H1 (cell line): ENCODE measurements at regions not wholly inside any gene's neighbourhood (a gene's known extent, or its start where the extent isn't known, plus 50 kb on each side); places are given as distances from the start of the nearest gene placed in this dataset.

Experiments
- CTCF ChIA-PET: fragments of 300-600 bp; sonication (Branson Sonifier 250); formaldehyde crosslinking; loops from one replicate; lab custom pipeline; 2021; ENCODE audit not compliant: partially characterized antibody; lab: Charles Lee
- POLR2A ChIA-PET: fragments of 300-600 bp; sonication (Branson Sonifier 250); formaldehyde crosslinking; loops from one replicate; lab custom pipeline; 2021; ENCODE audit warnings: inconsistent platforms; ENCODE audit not compliant: partially characterized antibody; lab: Charles Lee
- DNase-seq, 2 experiments: peaks; one replicate each; pipeline versions ENCODE4 v3.0.0 to v3.0.0-alpha.2; 2010 to 2022; ENCODE audit warnings: low spot score in 2 of 2, low read depth in 1 of 2, mixed read lengths in 1 of 2
- FAIRE-seq: peaks from 2 replicates; lab custom pipeline; 2011; peaks lifted over from hg19 to GRCh38; lab: Jason Lieb, UNC
- H2AFZ ChIP-seq: 2 replicates; pipeline ENCODE4 v1.8.1; 2012; ENCODE audit warnings: low read length, inconsistent platforms
- H2AK5ac ChIP-seq: 2 replicates; pipeline ENCODE4 v1.6.1; 2013; ENCODE audit warnings: low read depth, low read length
- H2BK120ac ChIP-seq: replicated peaks from 2 replicates; pipeline ENCODE3; 2013; ENCODE audit warnings: low read depth, low read length, inconsistent platforms
- H2BK12ac ChIP-seq: 2 replicates; pipeline ENCODE4 v1.6.1; 2013; ENCODE audit warnings: low read depth, low read length
- H2BK15ac ChIP-seq: 2 replicates; pipeline ENCODE4 v1.6.1; 2013; ENCODE audit warnings: low read length
- H2BK20ac ChIP-seq: 2 replicates; pipeline ENCODE4 v1.6.1; 2013; ENCODE audit warnings: low read length
- H2BK5ac ChIP-seq: 2 replicates; pipeline ENCODE4 v1.6.1; 2013; ENCODE audit warnings: low read depth, low read length
- H3K14ac ChIP-seq: 2 replicates; pipeline ENCODE4 v1.6.1; 2013; ENCODE audit warnings: inconsistent platforms; ENCODE audit not compliant: insufficient read length
- H3K18ac ChIP-seq: 2 replicates; pipeline ENCODE4 v1.6.1; 2013; ENCODE audit warnings: low read length; ENCODE audit errors: extremely low read depth
- H3K23ac ChIP-seq: 2 replicates; pipeline ENCODE4 v1.6.1; 2013; ENCODE audit warnings: inconsistent platforms; ENCODE audit not compliant: insufficient read length
- H3K23me2 ChIP-seq: 2 replicates; pipeline ENCODE4 v1.6.1; 2013; ENCODE audit warnings: low read depth, low read length
- H3K27ac ChIP-seq: 2 replicates; pipeline ENCODE4 v1.6.1; 2011; ENCODE audit warnings: low read depth, low read length, inconsistent platforms
- H3K27me3 ChIP-seq, 4 experiments: replicated peaks in 1 of 4; 1 replicate in 1 of 4; 2 replicates in 3 of 4; pipeline versions ENCODE4 v1.6.1 to v1.8.1; 2011 to 2013; ENCODE audit warnings: low read length in 3 of 4, mild to moderate bottlenecking in 3 of 4, inconsistent platforms in 2 of 4, mixed read lengths in 2 of 4, moderate library complexity in 1 of 4; ENCODE audit not compliant: control insufficient read depth in 3 of 4, insufficient read depth in 3 of 4; ENCODE audit errors: extremely low read depth in 1 of 4
- H3K36me3 ChIP-seq, 4 experiments: 2 replicates each; pipeline versions ENCODE4 v1.6.1 to v1.8.1; 2011 to 2013; ENCODE audit warnings: mild to moderate bottlenecking in 4 of 4, low read length in 3 of 4, moderate library complexity in 2 of 4, control low read depth in 1 of 4, inconsistent platforms in 1 of 4; ENCODE audit not compliant: insufficient read depth in 4 of 4, control insufficient read depth in 2 of 4
- H3K4ac ChIP-seq: replicated peaks from 2 replicates; pipeline ENCODE3; 2013; ENCODE audit warnings: low read length, low read depth, mixed read lengths, inconsistent platforms; ENCODE audit not compliant: insufficient read length
- H3K4me1 ChIP-seq, 4 experiments: replicated peaks in 1 of 4; 1 replicate in 1 of 4; 2 replicates in 3 of 4; pipeline versions ENCODE4 v1.6.1 to v1.8.1; 2011 to 2013; ENCODE audit warnings: low read length in 3 of 4, inconsistent platforms in 2 of 4, mixed read lengths in 1 of 4; ENCODE audit not compliant: insufficient read depth in 4 of 4, control insufficient read depth in 3 of 4
- H3K4me2 ChIP-seq, 2 experiments: 2 replicates each; pipeline versions ENCODE4 v1.6.1 to v1.8.1; 2011 to 2013; ENCODE audit warnings: low read depth in 2 of 2, low read length in 2 of 2, control low read depth in 1 of 2, inconsistent platforms in 1 of 2, mild to moderate bottlenecking in 1 of 2; ENCODE audit not compliant: insufficient read depth in 1 of 2
- H3K4me3 ChIP-seq, 4 experiments: fragments of 200-600, 300-600 bp in 1 of 4; sonication (generic), shearing (Covaris generic), sonication (Bioruptor Twin) in 1 of 4; 2 replicates each; pipeline versions ENCODE4 v1.5.1 to v1.8.1; 2011 to 2016; ENCODE audit warnings: low read length in 4 of 4, low read depth in 3 of 4, control low read depth in 2 of 4, inconsistent platforms in 2 of 4, mild to moderate bottlenecking in 2 of 4, mixed read lengths in 1 of 4, moderate library complexity in 1 of 4; ENCODE audit not compliant: insufficient read depth in 2 of 4; ENCODE audit errors: extremely low read depth in 1 of 4
- H3K56ac ChIP-seq: replicated peaks from 2 replicates; pipeline ENCODE3; 2013; ENCODE audit warnings: low read depth, mild to moderate bottlenecking, mixed read lengths, low read length, inconsistent platforms; ENCODE audit not compliant: insufficient read length
- H3K79me1 ChIP-seq: 2 replicates; pipeline ENCODE4 v1.6.1; 2013; ENCODE audit warnings: low read depth, low read length, control low read depth
- H3K79me2 ChIP-seq, 2 experiments: 2 replicates each; pipeline versions ENCODE4 v1.6.1 to v1.8.1; 2012 to 2013; ENCODE audit warnings: low read length in 2 of 2, mild to moderate bottlenecking in 2 of 2, inconsistent platforms in 1 of 2; ENCODE audit not compliant: insufficient read depth in 2 of 2, control insufficient read depth in 1 of 2
- H3K9ac ChIP-seq, 4 experiments: replicated peaks in 1 of 4; 1 replicate in 1 of 4; 2 replicates in 3 of 4; pipeline versions ENCODE4 v1.6.1 to v1.8.1; 2011 to 2013; ENCODE audit warnings: low read depth in 3 of 4, low read length in 3 of 4, control low read depth in 2 of 4, mild to moderate bottlenecking in 2 of 4, moderate library complexity in 2 of 4, inconsistent platforms in 1 of 4; ENCODE audit errors: extremely low read depth in 1 of 4
- H3K9me3 ChIP-seq, 2 experiments: 2 replicates each; pipeline versions ENCODE4 v1.6.1 to v1.8.1; 2012 to 2013; ENCODE audit warnings: mild to moderate bottlenecking in 2 of 2, moderate library complexity in 2 of 2, control low read depth in 1 of 2, inconsistent platforms in 1 of 2, low read depth in 1 of 2, low read length in 1 of 2, mixed read lengths in 1 of 2; ENCODE audit not compliant: insufficient read depth in 2 of 2
- H4K20me1 ChIP-seq, 2 experiments: replicated peaks in 1 of 2; 2 replicates each; pipeline versions ENCODE3 to v1.8.1; 2011 to 2013; ENCODE audit warnings: inconsistent platforms in 2 of 2, low read length in 2 of 2, mild to moderate bottlenecking in 1 of 2; ENCODE audit not compliant: insufficient read depth in 2 of 2, control insufficient read depth in 1 of 2
- H4K5ac ChIP-seq: 2 replicates; pipeline ENCODE4 v1.6.1; 2013; ENCODE audit warnings: low read length, low read depth, mixed read lengths, inconsistent platforms; ENCODE audit not compliant: insufficient read length
- H4K8ac ChIP-seq: 2 replicates; pipeline ENCODE4 v1.8.0; 2013; ENCODE audit warnings: mild to moderate bottlenecking, moderate library complexity, low read length, inconsistent platforms; ENCODE audit not compliant: insufficient read depth; ENCODE audit errors: extremely low read depth
- H4K91ac ChIP-seq: replicated peaks from 2 replicates; pipeline ENCODE3; 2013; ENCODE audit warnings: low read length, mixed read lengths, inconsistent platforms; ENCODE audit not compliant: insufficient read length
- CTBP2 ChIP-seq: IDR thresholded peaks from 2 replicates; pipeline ENCODE4 v1.7.0; 2011; ENCODE audit warnings: borderline replicate concordance, mild to moderate bottlenecking, moderate library complexity, mixed read lengths, low read length; ENCODE audit not compliant: insufficient read depth, insufficient read length
- EGR1 ChIP-seq: IDR thresholded peaks from 2 replicates; pipeline ENCODE4 v1.6.1; 2011; ENCODE audit warnings: low read depth, low read length, borderline replicate concordance
- EZH2 ChIP-seq: fragments of 200-600 bp; sonication (generic); IDR thresholded peaks from 2 replicates; pipeline ENCODE4 v1.7.1; 2012; ENCODE audit warnings: low read depth, mild to moderate bottlenecking, moderate library complexity, low read length, inconsistent platforms; ENCODE audit not compliant: severe bottlenecking
- GABPA ChIP-seq: IDR thresholded peaks from 2 replicates; pipeline ENCODE4 v1.6.1; 2011; ENCODE audit warnings: mild to moderate bottlenecking, low read length, moderate library complexity, borderline replicate concordance; ENCODE audit not compliant: insufficient read depth
- JUND ChIP-seq: IDR thresholded peaks from 2 replicates; pipeline ENCODE4 v1.6.1; 2011; ENCODE audit warnings: mild to moderate bottlenecking, improper control_type of control experiment, low read length
- KDM4A ChIP-seq: IDR thresholded peaks from one replicate; pipeline ENCODE4 v1.7.1; 2012; ENCODE audit warnings: low read depth, mild to moderate bottlenecking, moderate library complexity, low read length, inconsistent platforms; ENCODE audit not compliant: severe bottlenecking
- POLR2AphosphoS5 ChIP-seq: IDR thresholded peaks from 2 replicates; pipeline ENCODE4 v1.6.1; 2011; ENCODE audit warnings: low read depth, low read length
- RBBP5 ChIP-seq: IDR thresholded peaks from 2 replicates; pipeline ENCODE4 v1.7.1; 2012; ENCODE audit warnings: low read depth, mild to moderate bottlenecking, inconsistent platforms, low read length, moderate library complexity, borderline replicate concordance
- RFX5 ChIP-seq: IDR thresholded peaks from 2 replicates; pipeline ENCODE4 v1.6.1; 2011; ENCODE audit warnings: low read depth, low read length, improper control_type of control experiment, borderline replicate concordance
- SAP30 ChIP-seq: fragments of 300-600 bp; sonication (generic); IDR thresholded peaks from 2 replicates; pipeline ENCODE4 v1.7.1; 2012; ENCODE audit warnings: low read length, moderate library complexity, mild to moderate bottlenecking, inconsistent platforms; ENCODE audit not compliant: insufficient read depth, insufficient replicate concordance
- TCF12 ChIP-seq: IDR thresholded peaks from 2 replicates; pipeline ENCODE4 v1.6.1; 2011; ENCODE audit warnings: low read depth, mild to moderate bottlenecking, low read length
- YY1 ChIP-seq: IDR thresholded peaks from 2 replicates; pipeline ENCODE4 v1.6.1; 2011; ENCODE audit warnings: low read depth, mild to moderate bottlenecking, low read length
- WGBS, 2 experiments: shearing (Covaris generic) in 1 of 2; methylation state at CpG; one replicate each; pipeline versions ENCODE4 v1.1.6 to v1.1.7; 2013 to 2015; ENCODE audit warnings: low lambda C conversion rate in 2 of 2, mixed read lengths in 2 of 2, inconsistent platforms in 1 of 2, low coverage in 1 of 2, missing lambda C conversion rate in 1 of 2; ENCODE audit not compliant: insufficient replicate concordance in 2 of 2, insufficient coverage in 1 of 2, insufficient read length in 1 of 2; ENCODE audit errors: extremely low coverage in 1 of 2, missing lambda C conversion rate in 1 of 2; 5-methylcytosine and 5-hydroxymethylcytosine counted together
- TF ChIP-seq, protein P1 (sequence below): IDR thresholded peaks from 2 replicates; pipeline ENCODE4 v1.6.1; 2012; ENCODE audit warnings: low read length, inconsistent platforms

DNA sequence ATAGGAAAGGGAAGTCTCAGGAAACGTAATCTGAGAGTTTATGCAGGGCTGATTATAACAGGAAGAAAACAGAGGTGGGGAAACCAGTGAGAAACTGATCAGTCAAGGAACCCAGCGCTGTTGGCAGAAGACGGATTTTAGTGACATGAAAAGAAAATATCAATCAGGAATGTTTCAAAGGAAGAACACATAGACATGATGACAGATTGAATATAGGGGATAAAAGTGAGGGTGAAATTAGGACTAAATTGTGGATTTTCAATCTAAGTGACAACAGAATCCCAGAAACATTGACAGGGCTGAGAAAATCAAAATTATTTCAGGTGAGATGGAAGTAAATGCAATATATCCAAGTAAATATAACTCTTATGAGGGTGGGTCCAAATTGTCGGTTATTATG lies 199.8 kb upstream of the CCDC150 start:
- no peaks in the 10 kb centered on the region for H3K9me3 ChIP-seq
- H3K23ac ChIP-seq: no peak overlapping the region
- no peak overlapping the region for H4K5ac ChIP-seq
- H2BK20ac ChIP-seq: no peak overlapping the region
- H2AFZ ChIP-seq: no peak overlapping the region
- no peaks in the 10 kb centered on the region for H3K27me3 ChIP-seq
- ChIA-PET CTCF (interaction anchor here (1.3 to 1.9 kb wide), 3 partner anchors 14 to 103 kb away, joined by 3 to 20 read pairs (median 6); no protein-coding TSS in a partner anchor), POLR2A (no interaction called here)
- H2BK12ac ChIP-seq: no peak overlapping the region
- FAIRE-seq (no peak), DNase-seq (no peak)
- H4K91ac ChIP-seq: no peak overlapping the region
- TF ChIP-seq GABPA (no peak), POLR2AphosphoS5 (no peak), CTBP2 (no peak), RFX5 (no peak), TCF12 (no peak), EGR1 (no peak), JUND (no peak), SAP30 (no peak), KDM4A (no peak), YY1 (no peak), RBBP5 (no peak), EZH2 (no peak)
- TF ChIP-seq, protein P1, sequence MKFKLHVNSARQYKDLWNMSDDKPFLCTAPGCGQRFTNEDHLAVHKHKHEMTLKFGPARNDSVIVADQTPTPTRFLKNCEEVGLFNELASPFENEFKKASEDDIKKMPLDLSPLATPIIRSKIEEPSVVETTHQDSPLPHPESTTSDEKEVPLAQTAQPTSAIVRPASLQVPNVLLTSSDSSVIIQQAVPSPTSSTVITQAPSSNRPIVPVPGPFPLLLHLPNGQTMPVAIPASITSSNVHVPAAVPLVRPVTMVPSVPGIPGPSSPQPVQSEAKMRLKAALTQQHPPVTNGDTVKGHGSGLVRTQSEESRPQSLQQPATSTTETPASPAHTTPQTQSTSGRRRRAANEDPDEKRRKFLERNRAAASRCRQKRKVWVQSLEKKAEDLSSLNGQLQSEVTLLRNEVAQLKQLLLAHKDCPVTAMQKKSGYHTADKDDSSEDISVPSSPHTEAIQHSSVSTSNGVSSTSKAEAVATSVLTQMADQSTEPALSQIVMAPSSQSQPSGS: no peak
- no peak overlapping the region for H2AK5ac ChIP-seq
- no peak overlapping the region for H3K27ac ChIP-seq
- H3K56ac ChIP-seq: no peak overlapping the region
- no peak overlapping the region for H3K4me3 ChIP-seq
- H4K20me1 ChIP-seq: no peaks in the 10 kb centered on the region
- no peak overlapping the region for H3K14ac ChIP-seq
- H4K8ac ChIP-seq: no peak overlapping the region
- no peaks in the 10 kb centered on the region for H3K4me1 ChIP-seq
- no peak overlapping the region for H2BK5ac ChIP-seq
- no peak overlapping the region for H2BK120ac ChIP-seq
- no peaks in the 10 kb centered on the region for H3K23me2 ChIP-seq
- H3K79me2 ChIP-seq: no peaks in the 10 kb centered on the region
- no peak overlapping the region for H3K9ac ChIP-seq
- 86% methylated on average over 4 of the region's 4 CpGs; no CpG with 5 or more reads in 1 of the 2 experiments for WGBS, 2 experiments
- H3K36me3 ChIP-seq: no peaks in the 10 kb centered on the region
- no peak overlapping the region for H3K4me2 ChIP-seq
- H3K18ac ChIP-seq: no peak overlapping the region
- no peak overlapping the region for H3K4ac ChIP-seq
- H2BK15ac ChIP-seq: no peak overlapping the region
- no peaks in the 10 kb centered on the region for H3K79me1 ChIP-seq
